ENCODE measurements at regions not wholly inside any gene's neighbourhood (a gene's known extent, or its start where the extent isn't known, plus 50 kb on each side); places are given as distances from the start of the nearest gene placed in this dataset.

GRCh38 chr2:2648094-2648493 is 317.0 kb upstream of the MYT1L start:
- Mint-ChIP-seq H3K4me1 (ENCODE audit: low read depth, unreplicated experiment) (no peaks in the 10 kb centered on the region), H3K9me3 (ENCODE audit: unreplicated experiment) (peaks cover 35% of the 10 kb centered on the region), H3K27ac (ENCODE audit: unreplicated experiment) (no peak overlapping the region), H3K36me3 (ENCODE audit: insufficient read depth, unreplicated experiment) (no peaks in the 10 kb centered on the region), H3K4me3 (ENCODE audit: unreplicated experiment) (no peak overlapping the region), H3K27me3 (ENCODE audit: insufficient read depth, unreplicated experiment) (peaks cover 3% of the 10 kb centered on the region)
- intact Hi-C loops (cut with micrococcal nuclease; ENCODE audit: unreplicated experiment): no loop called here
- ChIA-PET POLR2A (no interaction called here), CTCF (no interaction called here)
- Histone ChIP-seq H3K9me3 (no peaks in the 10 kb centered on the region; the same call in 1 of the 2 replicates), H3K36me3 (ENCODE audit: control insufficient read depth, insufficient read depth, low read length) (no peaks in the 10 kb centered on the region), H3K4me3 (ENCODE audit: low read depth, low read length) (no peak overlapping the region), H3K27me3 (replicated peaks; ENCODE audit: control insufficient read depth, insufficient read depth, low read length) (no peaks in the 10 kb centered on the region), H3K4me1 (no peaks in the 10 kb centered on the region)
- TF ChIP-seq CTCF (IDR thresholded peaks at IDR 0.05; ENCODE audit: insufficient read depth in 1 of 2, low read depth in 1 of 2, low read length in 1 of 2, severe bottlenecking in 1 of 2, unreplicated experiment in 1 of 2): no peak
- BruUV-seq (replicated peaks): no TSS peak
- DNase-seq: no peak

- Mint-ChIP-seq H3K4me1 (ENCODE audit: low read depth, unreplicated experiment) (no peaks in the 10 kb centered on the region), H3K27ac (ENCODE audit: unreplicated experiment) (no peak overlapping the region), H3K4me3 (ENCODE audit: unreplicated experiment) (no peak overlapping the region), H3K36me3 (ENCODE audit: insufficient read depth, unreplicated experiment) (no peaks in the 10 kb centered on the region), H3K27me3 (ENCODE audit: insufficient read depth, unreplicated experiment) (peaks cover 4% of the 10 kb centered on the region), H3K9me3 (ENCODE audit: unreplicated experiment) (peaks cover 35% of the 10 kb centered on the region)
- Histone ChIP-seq H3K9me3 (no peaks in the 10 kb centered on the region; the same call in 1 of the 2 replicates), H3K4me1 (no peaks in the 10 kb centered on the region), H3K4me3 (ENCODE audit: low read depth, low read length) (no peak overlapping the region), H3K36me3 (ENCODE audit: control insufficient read depth, insufficient read depth, low read length) (no peaks in the 10 kb centered on the region), H3K27me3 (replicated peaks; ENCODE audit: control insufficient read depth, insufficient read depth, low read length) (no peaks in the 10 kb centered on the region)
- no TSS peak for BruUV-seq (replicated peaks)
- ChIA-PET CTCF (no interaction called here), POLR2A (no interaction called here)
- DNase-seq: no peak
- TF ChIP-seq CTCF (IDR thresholded peaks at IDR 0.05; ENCODE audit: insufficient read depth in 1 of 2, low read depth in 1 of 2, low read length in 1 of 2, severe bottlenecking in 1 of 2, unreplicated experiment in 1 of 2): no peak
- intact Hi-C loops (cut with micrococcal nuclease; ENCODE audit: unreplicated experiment): no loop called here
These were observed 316.1 kb upstream of the MYT1L start for GRCh38 chr2:2647141-2647541.

- POLR2A ChIA-PET: no interaction called here
- H3K4me1 ChIP-seq: no peaks in the 10 kb centered on the region
- intact Hi-C loops (cut with micrococcal nuclease; ENCODE audit: unreplicated experiment): no loop called here
- no TSS peak for BruUV-seq (replicated peaks)
- DNase-seq: no peak
- Mint-ChIP-seq H3K27ac (ENCODE audit: unreplicated experiment) (no peak overlapping the region), H3K36me3 (ENCODE audit: insufficient read depth, unreplicated experiment) (no peaks in the 10 kb centered on the region), H3K4me1 (ENCODE audit: low read depth, unreplicated experiment) (no peaks in the 10 kb centered on the region), H3K9me3 (ENCODE audit: unreplicated experiment) (peaks cover 35% of the 10 kb centered on the region), H3K27me3 (ENCODE audit: insufficient read depth, unreplicated experiment) (peaks cover 5% of the 10 kb centered on the region), H3K4me3 (ENCODE audit: unreplicated experiment) (no peak overlapping the region)
- no peaks in the 10 kb centered on the region; the same call in 1 of the 2 replicates for H3K9me3 ChIP-seq
- H3K36me3 ChIP-seq (ENCODE audit: control insufficient read depth, insufficient read depth, low read length): no peaks in the 10 kb centered on the region
- no peak for TF ChIP-seq CTCF (IDR thresholded peaks at IDR 0.05; ENCODE audit: insufficient read depth in 1 of 2, low read depth in 1 of 2, low read length in 1 of 2, severe bottlenecking in 1 of 2, unreplicated experiment in 1 of 2)
- H3K4me3 ChIP-seq (ENCODE audit: low read depth, low read length): no peak overlapping the region
- no peaks in the 10 kb centered on the region for H3K27me3 ChIP-seq (replicated peaks; ENCODE audit: control insufficient read depth, insufficient read depth, low read length)
- CTCF ChIA-PET: no interaction called here
These were observed 315.5 kb upstream of the MYT1L start for GRCh38 chr2:2646433-2647051.

Data from Caco-2 (cell line).